Stimulated activated CD4-positive, alpha-beta T cell treated with anti-CD3 and anti-CD28 coated beads, Interleukin-15, amount 100 ng/mL, for 24 hours (primary cell): ENCODE measurements at regions not wholly inside any gene's neighbourhood (a gene's known extent, or its start where the extent isn't known, plus 50 kb on each side); places are given as distances from the start of the nearest gene placed in this dataset.
"Not testable (repeated sequence)": the region's sequence is repeated elsewhere in the genome, so short reads cannot be mapped to it uniquely, and the experiment has no call there.

Experiments used
- DNase-seq: peaks from one replicate; pipeline ENCODE4 v3.0.0-alpha.2; 2020

GRCh38 chr18:1581581-1581980 is 676.9 kb downstream of the ADCYAP1 start:
- no peak for DNase-seq

GRCh38 chr18:1585881-1586488 is 681.3 kb downstream of the ADCYAP1 start:
- DNase-seq = no peak

- no peak for DNase-seq
These were observed 688.4 kb downstream of the ADCYAP1 start for GRCh38 chr18:1593091-1593490.

- no peak for DNase-seq
These were observed 690.5 kb downstream of the ADCYAP1 start for GRCh38 chr18:1595195-1595594.

- no peak for DNase-seq
These were observed 694.5 kb downstream of the ADCYAP1 start for GRCh38 chr18:1599196-1599595.

- DNase-seq = no peak
These were observed 700.1 kb downstream of the ADCYAP1 start for GRCh38 chr18:1604751-1605150.

GRCh38 chr18:1618364-1618763 is 713.7 kb downstream of the ADCYAP1 start:
- no peak for DNase-seq

GRCh38 chr18:1619507-1619906 is 714.8 kb downstream of the ADCYAP1 start:
- no peak for DNase-seq

GRCh38 chr18:1624612-1625011 is 719.9 kb downstream of the ADCYAP1 start:
- DNase-seq = no peak

GRCh38 chr18:1627494-1627893 is 722.8 kb downstream of the ADCYAP1 start:
- DNase-seq = no peak

- DNase-seq = no peak
These were observed 744.0 kb downstream of the ADCYAP1 start for GRCh38 chr18:1648712-1649111.

GRCh38 chr18:1652018-1652417 is 747.3 kb downstream of the ADCYAP1 start:
- DNase-seq = no peak

GRCh38 chr18:1653873-1654272 is 749.2 kb downstream of the ADCYAP1 start:
- no peak for DNase-seq

- no peak for DNase-seq
These were observed 753.2 kb downstream of the ADCYAP1 start for GRCh38 chr18:1657876-1658275.

- no peak for DNase-seq
These were observed 754.4 kb downstream of the ADCYAP1 start for GRCh38 chr18:1658908-1659566.

GRCh38 chr18:1663879-1664705 is 759.4 kb downstream of the ADCYAP1 start:
- DNase-seq = peak; percentile 61

GRCh38 chr18:1665079-1665478 is 760.4 kb downstream of the ADCYAP1 start:
- no peak for DNase-seq

- no peak for DNase-seq
These were observed 763.6 kb downstream of the ADCYAP1 start for GRCh38 chr18:1668279-1668678.

GRCh38 chr18:1671710-1672109 is 767.0 kb downstream of the ADCYAP1 start:
- DNase-seq = not testable (repeated sequence)

- DNase-seq = no peak
These were observed 771.7 kb downstream of the ADCYAP1 start for GRCh38 chr18:1676387-1676786.

GRCh38 chr18:1680108-1680507 is 775.4 kb downstream of the ADCYAP1 start:
- DNase-seq = no peak

GRCh38 chr18:1691863-1692262 is 787.2 kb downstream of the ADCYAP1 start:
- no peak for DNase-seq

GRCh38 chr18:1708006-1708405 is 803.3 kb downstream of the ADCYAP1 start:
- DNase-seq = no peak

- no peak for DNase-seq
These were observed 805.4 kb downstream of the ADCYAP1 start for GRCh38 chr18:1710114-1710513.
